HEK293T (cell line): ENCODE measurements at regions not wholly inside any gene's neighbourhood (a gene's known extent, or its start where the extent isn't known, plus 50 kb on each side); places are given as distances from the start of the nearest gene placed in this dataset.
"Not testable (repeated sequence)": the region's sequence is repeated elsewhere in the genome, so short reads cannot be mapped to it uniquely, and the experiment has no call there.

Source experiments
- CTCF ChIA-PET: fragments of 350-600 bp; formaldehyde crosslinking; extraction: SDS; loops from one replicate; lab custom pipeline; 2021; ENCODE audit warnings: antibody characterized with exemption, inconsistent platforms; lab: Yijun Ruan, JAX
- POLR2A ChIA-PET: fragments of 350-600 bp; formaldehyde crosslinking; extraction: SDS; loops from one replicate; lab custom pipeline; 2020; ENCODE audit warnings: antibody characterized with exemption, inconsistent platforms; lab: Yijun Ruan, JAX
- DNase-seq: peaks from one replicate; pipeline ENCODE4 v3.0.0; 2012; ENCODE audit warnings: mixed read lengths; ENCODE audit errors: extremely low spot score
- ARNT ChIP-seq: fragments of 450-650 bp; IDR thresholded peaks from 2 replicates; pipeline ENCODE4 v1.6.1; 2017; ENCODE audit warnings: mild to moderate bottlenecking
- BHLHE40 ChIP-seq: fragments of 450-650 bp; IDR thresholded peaks from 2 replicates; pipeline ENCODE4 v1.6.1; 2016; ENCODE audit warnings: mild to moderate bottlenecking, moderate library complexity, borderline replicate concordance
- CTBP1 ChIP-seq: fragments of 450-650 bp; IDR thresholded peaks from 2 replicates; pipeline ENCODE4 v1.6.1; 2016; ENCODE audit warnings: borderline replicate concordance
- ELF4 ChIP-seq: fragments of 450-650 bp; IDR thresholded peaks from 2 replicates; pipeline ENCODE4 v1.6.1; 2017; ENCODE audit warnings: antibody characterized with exemption
- FOXA1 ChIP-seq: fragments of 450-650 bp; IDR thresholded peaks from 2 replicates; pipeline ENCODE4 v1.6.1; 2016; ENCODE audit warnings: mild to moderate bottlenecking
- FOXK2 ChIP-seq: fragments of 450-650 bp; IDR thresholded peaks from 2 replicates; pipeline ENCODE4 v1.6.1; 2016; ENCODE audit warnings: mild to moderate bottlenecking
- FOXM1 ChIP-seq: fragments of 450-650 bp; IDR thresholded peaks from 2 replicates; pipeline ENCODE4 v1.6.1; 2017; ENCODE audit warnings: mild to moderate bottlenecking, borderline replicate concordance
- HDGF ChIP-seq: fragments of 450-650 bp; IDR thresholded peaks from 2 replicates; pipeline ENCODE4 v1.6.1; 2017; ENCODE audit warnings: antibody characterized with exemption, borderline replicate concordance
- L3MBTL2 ChIP-seq: fragments of 450-650 bp; conservative IDR thresholded peaks from 2 replicates; pipeline ENCODE4 v1.6.1; 2016; ENCODE audit warnings: mild to moderate bottlenecking
- LEF1 ChIP-seq: fragments of 450-650 bp; IDR thresholded peaks from 2 replicates; pipeline ENCODE4 v1.6.1; 2017; ENCODE audit warnings: mild to moderate bottlenecking, borderline replicate concordance
- NFRKB ChIP-seq: fragments of 450-650 bp; IDR thresholded peaks from 2 replicates; pipeline ENCODE4 v1.6.1; 2016; ENCODE audit warnings: mild to moderate bottlenecking, moderate library complexity
- SP1 ChIP-seq: fragments of 450-650 bp; IDR thresholded peaks from 2 replicates; pipeline ENCODE4 v1.6.1; 2017
- SUZ12 ChIP-seq: fragments of 450-650 bp; IDR thresholded peaks from 2 replicates; pipeline ENCODE4 v1.6.1; 2016; ENCODE audit warnings: mild to moderate bottlenecking
- TARDBP ChIP-seq: fragments of 450-650 bp; IDR thresholded peaks from 2 replicates; pipeline ENCODE4 v1.6.1; 2016
- ZNF384 ChIP-seq: fragments of 450-650 bp; IDR thresholded peaks from 2 replicates; pipeline ENCODE4 v1.6.1; 2016
- TF ChIP-seq, protein P1 (sequence below): fragments of 450-650 bp; IDR thresholded peaks from 2 replicates; pipeline ENCODE4 v1.6.1; 2016

DNA sequence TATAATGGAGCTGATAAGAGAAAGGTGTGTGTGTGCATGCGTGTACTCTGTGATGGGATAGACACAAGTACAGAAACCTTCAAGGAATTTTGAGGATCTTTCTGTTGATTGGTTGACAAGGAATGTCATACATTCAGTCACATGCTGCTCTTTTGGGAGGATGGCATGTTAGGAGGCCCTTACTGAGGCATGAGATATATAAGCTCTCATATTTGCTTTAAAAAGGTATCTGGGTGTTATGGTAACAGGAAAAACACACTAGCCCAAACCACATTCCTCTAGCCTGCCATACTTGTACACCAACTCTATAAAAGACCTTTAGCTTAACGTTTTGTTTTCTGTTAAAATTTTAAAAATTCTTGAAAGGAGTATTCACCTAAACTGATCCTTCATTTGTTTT lies 72.5 kb upstream of the EGFR start:
- POLR2A ChIA-PET: no interaction called here
- TF ChIP-seq ELF4: no peak
- TF ChIP-seq TARDBP: no peak
- no peak for TF ChIP-seq HDGF
- TF ChIP-seq, protein P1, sequence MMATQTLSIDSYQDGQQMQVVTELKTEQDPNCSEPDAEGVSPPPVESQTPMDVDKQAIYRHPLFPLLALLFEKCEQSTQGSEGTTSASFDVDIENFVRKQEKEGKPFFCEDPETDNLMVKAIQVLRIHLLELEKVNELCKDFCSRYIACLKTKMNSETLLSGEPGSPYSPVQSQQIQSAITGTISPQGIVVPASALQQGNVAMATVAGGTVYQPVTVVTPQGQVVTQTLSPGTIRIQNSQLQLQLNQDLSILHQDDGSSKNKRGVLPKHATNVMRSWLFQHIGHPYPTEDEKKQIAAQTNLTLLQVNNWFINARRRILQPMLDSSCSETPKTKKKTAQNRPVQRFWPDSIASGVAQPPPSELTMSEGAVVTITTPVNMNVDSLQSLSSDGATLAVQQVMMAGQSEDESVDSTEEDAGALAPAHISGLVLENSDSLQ: no peak
- no peak for TF ChIP-seq FOXM1
- no peak for TF ChIP-seq NFRKB
- no peak for TF ChIP-seq ARNT
- TF ChIP-seq ZNF384: no peak
- TF ChIP-seq CTBP1: no peak
- no peak for TF ChIP-seq SP1
- no peak for TF ChIP-seq FOXK2
- no peak for TF ChIP-seq BHLHE40
- no peak for TF ChIP-seq FOXA1
- TF ChIP-seq SUZ12: no peak
- TF ChIP-seq LEF1: no peak
- CTCF ChIA-PET: no interaction called here
- no peak for DNase-seq

DNA sequence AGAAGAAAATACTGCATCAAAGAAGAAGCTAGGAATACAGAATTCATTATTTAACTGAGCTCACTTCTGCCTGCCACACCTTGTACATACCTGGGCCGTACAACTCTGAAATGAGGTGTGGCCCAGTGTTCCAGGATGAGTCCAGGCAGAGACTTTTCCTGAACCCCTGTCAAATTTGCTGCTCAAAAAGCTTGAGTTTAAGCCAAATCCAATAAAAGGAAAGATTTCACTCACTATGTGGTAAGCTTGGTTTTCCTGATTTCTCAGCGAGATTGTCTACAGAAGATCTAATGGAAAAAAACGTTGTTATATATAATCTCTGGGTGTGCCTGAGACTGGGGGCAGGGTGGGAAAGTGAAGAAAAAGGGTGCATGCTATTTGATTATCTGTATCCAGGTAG lies 72.1 kb upstream of the EGFR start:
- DNase-seq: no peak
- TF ChIP-seq SUZ12 (no peak), NFRKB (no peak), SP1 (no peak), ELF4 (no peak), ZNF384 (no peak), TARDBP (no peak), CTBP1 (no peak), L3MBTL2 (no peak)
- ChIA-PET POLR2A (no interaction called here), CTCF (no interaction called here)

DNA sequence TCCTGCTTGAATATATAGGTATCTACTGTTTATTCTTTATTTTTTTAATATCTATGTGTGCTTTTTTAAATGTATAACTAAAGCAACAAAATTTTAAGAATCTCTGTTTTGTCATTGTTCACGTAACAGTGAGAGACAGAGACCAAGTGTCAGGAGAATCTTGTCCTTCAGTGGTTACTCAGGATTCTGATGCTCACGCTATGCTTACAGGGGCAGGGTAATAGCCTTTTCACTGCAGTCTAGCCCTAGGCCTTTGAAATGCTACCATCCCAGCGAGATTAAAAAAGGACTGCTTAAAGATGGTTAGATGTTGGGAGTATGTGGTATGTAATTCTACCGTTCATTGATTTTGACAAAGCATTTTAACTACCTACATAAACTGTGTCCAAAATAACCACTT lies 71.6 kb upstream of the EGFR start:
- no peak for DNase-seq
- no peak for TF ChIP-seq ELF4
- TF ChIP-seq NFRKB: no peak
- TF ChIP-seq CTBP1: no peak
- TF ChIP-seq HDGF: no peak
- no peak for TF ChIP-seq FOXM1
- no peak for TF ChIP-seq FOXA1
- no peak for TF ChIP-seq SP1
- no peak for TF ChIP-seq FOXK2
- TF ChIP-seq, protein P1: no peak
- TF ChIP-seq ARNT: no peak
- TF ChIP-seq BHLHE40: no peak
- no peak for TF ChIP-seq TARDBP
- no peak for TF ChIP-seq ZNF384
- TF ChIP-seq L3MBTL2: no peak
- no peak for TF ChIP-seq SUZ12
- no peak for TF ChIP-seq LEF1
- ChIA-PET CTCF (no interaction called here), POLR2A (no interaction called here)

DNA sequence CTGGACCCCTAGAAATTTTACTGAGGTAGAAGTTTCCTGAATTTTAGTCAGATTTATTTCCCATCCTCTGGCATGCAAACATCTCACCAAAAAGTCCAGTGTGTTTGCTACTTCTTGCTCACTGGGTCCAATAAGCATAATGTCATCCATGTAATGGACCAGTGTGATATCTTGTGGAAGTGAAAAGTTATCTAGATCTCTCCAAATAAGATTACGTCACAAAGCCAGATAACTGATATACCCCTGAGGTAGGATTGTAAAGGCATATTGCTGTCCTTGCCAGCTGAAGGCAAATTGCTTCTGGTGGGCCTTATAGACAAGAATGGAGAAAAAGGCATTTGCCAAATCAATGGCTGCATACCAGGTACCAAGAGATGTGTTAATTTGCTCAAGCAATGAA lies 69.3 kb upstream of the EGFR start:
- POLR2A ChIA-PET, DNase-seq, CTCF ChIA-PET: not testable (repeated sequence)

DNA sequence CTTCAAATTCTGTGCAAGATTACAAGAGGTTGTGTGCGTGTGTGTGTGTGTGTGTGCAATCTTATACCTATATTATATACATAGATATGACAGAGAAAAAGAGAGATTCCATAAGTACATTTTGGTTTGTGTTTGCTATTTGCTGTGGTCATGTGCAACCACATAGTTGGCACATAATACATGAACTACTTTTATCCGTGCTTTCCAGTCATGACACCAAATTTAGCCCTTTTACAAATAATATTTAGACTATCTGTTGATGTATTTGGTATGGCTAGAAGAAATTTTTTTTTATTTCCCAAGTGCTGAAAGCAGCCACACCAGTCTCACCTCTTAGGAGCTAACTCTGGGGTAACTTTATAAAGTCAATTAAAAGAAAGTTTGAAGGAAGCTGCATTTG lies 63.5 kb upstream of the EGFR start:
- ChIA-PET POLR2A (no interaction called here), CTCF (no interaction called here)
- TF ChIP-seq FOXM1 (no peak), BHLHE40 (no peak), CTBP1 (no peak), ELF4 (no peak), ARNT (no peak), TARDBP (no peak), L3MBTL2 (no peak), FOXA1 (no peak), FOXK2 (no peak), HDGF (no peak), NFRKB (no peak), ZNF384 (no peak), LEF1 (no peak), SUZ12 (no peak), SP1 (no peak)
- TF ChIP-seq, protein P1: no peak
- no peak for DNase-seq

DNA sequence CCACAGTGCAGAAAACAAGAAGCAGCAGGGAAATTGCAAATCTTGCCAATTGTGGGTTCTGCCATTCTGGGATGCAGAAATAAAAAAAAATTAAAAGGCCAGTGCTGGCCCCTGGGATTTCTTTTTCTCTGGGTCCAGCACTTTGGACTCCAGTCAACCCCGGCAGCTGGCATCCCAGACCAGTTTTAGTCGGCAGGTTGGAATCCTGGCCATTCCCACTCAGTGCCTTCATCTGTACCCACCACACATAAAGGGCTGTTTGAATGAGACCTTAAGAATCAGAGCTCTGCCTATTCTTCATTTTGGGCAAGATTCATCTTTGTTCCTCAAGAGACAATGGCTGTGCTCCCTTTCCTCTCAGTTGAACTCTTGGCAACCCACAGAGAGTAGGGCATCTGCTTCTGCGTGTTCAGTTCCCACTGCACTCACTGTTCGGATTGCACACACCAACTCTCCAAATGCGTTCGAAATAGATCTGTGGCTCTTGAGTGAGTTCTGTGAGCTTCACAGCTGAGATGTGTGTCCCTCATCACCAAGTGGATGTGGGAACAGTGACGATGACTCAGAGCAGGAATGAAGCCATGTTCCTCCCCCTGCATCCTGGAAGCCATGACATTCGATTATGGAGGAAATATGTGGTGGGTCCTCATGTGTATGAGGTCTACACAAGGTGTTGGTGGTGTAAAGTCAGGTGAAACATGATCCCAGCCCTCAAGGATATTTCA lies 63.0 kb upstream of the EGFR start:
- no peak for DNase-seq
- TF ChIP-seq ZNF384 (no peak), NFRKB (no peak), SP1 (no peak), LEF1 (no peak), ARNT (no peak), L3MBTL2 (no peak), FOXK2 (no peak), ELF4 (no peak), TARDBP (no peak), HDGF (no peak), CTBP1 (no peak), SUZ12 (no peak), BHLHE40 (no peak), FOXA1 (no peak), FOXM1 (no peak)
- TF ChIP-seq, protein P1: no peak
- ChIA-PET POLR2A (no interaction called here), CTCF (no interaction called here)
